ES-I3 (cell line): ENCODE measurements at regions not wholly inside any gene's neighbourhood (a gene's known extent, or its start where the extent isn't known, plus 50 kb on each side); places are given as distances from the start of the nearest gene placed in this dataset.

Experiments
- H3K36me3 ChIP-seq: 2 replicates; pipeline ENCODE4 v1.6.1; 2013; ENCODE audit warnings: mild to moderate bottlenecking, low read length, control low read depth, moderate library complexity; ENCODE audit not compliant: insufficient read depth
- H3K4me1 ChIP-seq: 2 replicates; pipeline ENCODE4 v1.6.1; 2013; ENCODE audit warnings: mild to moderate bottlenecking, control low read depth, low read length; ENCODE audit not compliant: insufficient read depth
- H3K9ac ChIP-seq: 2 replicates; pipeline ENCODE4 v1.6.1; 2013; ENCODE audit warnings: low read depth, mild to moderate bottlenecking, low read length, moderate library complexity
- H3K9me3 ChIP-seq: 2 replicates; pipeline ENCODE4 v1.6.1; 2013; ENCODE audit warnings: mild to moderate bottlenecking, low read length, moderate library complexity; ENCODE audit not compliant: control insufficient read depth, insufficient read depth

- Histone ChIP-seq H3K4me1 (no peaks in the 10 kb centered on the region), H3K9me3 (no peaks in the 10 kb centered on the region), H3K9ac (no peak overlapping the region), H3K36me3 (no peaks in the 10 kb centered on the region)
These were observed 116.1 kb upstream of the NUDT4 start for GRCh38 chr12:93261505-93262094.

GRCh38 chr12:93272997-93273396 is 104.7 kb upstream of the NUDT4 start:
- Histone ChIP-seq H3K4me1 (no peaks in the 10 kb centered on the region; the same call in 1 of the 2 replicates), H3K9ac (no peak overlapping the region)

GRCh38 chr12:93273834-93274564 is 103.7 kb upstream of the NUDT4 start:
- Histone ChIP-seq H3K9me3 (no peaks in the 10 kb centered on the region), H3K36me3 (no peaks in the 10 kb centered on the region), H3K4me1 (no peaks in the 10 kb centered on the region; the same call in 1 of the 2 replicates), H3K9ac (no peak overlapping the region)

More at GRCh38 chr12:93272997-93273396, 104.7 kb upstream of the NUDT4 start:
- Histone ChIP-seq H3K9me3 (no peaks in the 10 kb centered on the region), H3K36me3 (no peaks in the 10 kb centered on the region)

GRCh38 chr12:93274937-93275336 is 102.8 kb upstream of the NUDT4 start:
- Histone ChIP-seq H3K9me3 (no peaks in the 10 kb centered on the region), H3K36me3 (no peaks in the 10 kb centered on the region), H3K9ac (no peak overlapping the region), H3K4me1 (no peaks in the 10 kb centered on the region; the same call in 1 of the 2 replicates)

- no peaks in the 10 kb centered on the region for H3K9me3 ChIP-seq
- H3K36me3 ChIP-seq = no peaks in the 10 kb centered on the region
- no peaks in the 10 kb centered on the region; the same call in 1 of the 2 replicates for H3K4me1 ChIP-seq
- H3K9ac ChIP-seq = no peak overlapping the region
These were observed 102.1 kb upstream of the NUDT4 start for GRCh38 chr12:93275589-93275988.

GRCh38 chr12:93279565-93280412 is 97.9 kb upstream of the NUDT4 start:
- H3K36me3 ChIP-seq = no peaks in the 10 kb centered on the region
- H3K4me1 ChIP-seq = no peaks in the 10 kb centered on the region
- no peak overlapping the region for H3K9ac ChIP-seq
- no peaks in the 10 kb centered on the region for H3K9me3 ChIP-seq

GRCh38 chr12:93287149-93287548 is 90.6 kb upstream of the NUDT4 start:
- no peak overlapping the region for H3K9ac ChIP-seq
- H3K36me3 ChIP-seq = no peaks in the 10 kb centered on the region
- H3K9me3 ChIP-seq = no peaks in the 10 kb centered on the region
- H3K4me1 ChIP-seq = no peaks in the 10 kb centered on the region

GRCh38 chr12:93288626-93289025 is 89.1 kb upstream of the NUDT4 start:
- H3K36me3 ChIP-seq = no peaks in the 10 kb centered on the region
- no peaks in the 10 kb centered on the region for H3K9me3 ChIP-seq
- H3K4me1 ChIP-seq = no peaks in the 10 kb centered on the region
- H3K9ac ChIP-seq = no peak overlapping the region

GRCh38 chr12:93290391-93290790 is 87.3 kb upstream of the NUDT4 start:
- no peaks in the 10 kb centered on the region for H3K9me3 ChIP-seq
- H3K9ac ChIP-seq = no peak overlapping the region
- H3K36me3 ChIP-seq = no peaks in the 10 kb centered on the region
- H3K4me1 ChIP-seq = no peaks in the 10 kb centered on the region

- Histone ChIP-seq H3K4me1 (no peaks in the 10 kb centered on the region), H3K9ac (no peak overlapping the region), H3K36me3 (no peaks in the 10 kb centered on the region), H3K9me3 (no peaks in the 10 kb centered on the region)
These were observed 85.5 kb upstream of the NUDT4 start for GRCh38 chr12:93292213-93292612.

GRCh38 chr12:93292731-93293566 is 84.8 kb upstream of the NUDT4 start:
- Histone ChIP-seq H3K4me1 (no peaks in the 10 kb centered on the region), H3K9me3 (no peaks in the 10 kb centered on the region), H3K36me3 (no peaks in the 10 kb centered on the region), H3K9ac (no peak overlapping the region)

- H3K4me1 ChIP-seq = no peaks in the 10 kb centered on the region
- no peaks in the 10 kb centered on the region for H3K36me3 ChIP-seq
- H3K9ac ChIP-seq = no peak overlapping the region
- H3K9me3 ChIP-seq = no peaks in the 10 kb centered on the region
These were observed 80.7 kb upstream of the NUDT4 start for GRCh38 chr12:93297032-93297431.

GRCh38 chr12:93297536-93297935 is 80.2 kb upstream of the NUDT4 start:
- H3K9ac ChIP-seq = no peak overlapping the region

More at GRCh38 chr12:93297536-93297935, 80.2 kb upstream of the NUDT4 start:
- Histone ChIP-seq H3K36me3 (no peaks in the 10 kb centered on the region), H3K9me3 (no peaks in the 10 kb centered on the region), H3K4me1 (no peaks in the 10 kb centered on the region; the same call in 1 of the 2 replicates)
